ENCODE measurements at regions not wholly inside any gene's neighbourhood (a gene's known extent, or its start where the extent isn't known, plus 50 kb on each side); places are given as distances from the start of the nearest gene placed in this dataset.

DNA sequence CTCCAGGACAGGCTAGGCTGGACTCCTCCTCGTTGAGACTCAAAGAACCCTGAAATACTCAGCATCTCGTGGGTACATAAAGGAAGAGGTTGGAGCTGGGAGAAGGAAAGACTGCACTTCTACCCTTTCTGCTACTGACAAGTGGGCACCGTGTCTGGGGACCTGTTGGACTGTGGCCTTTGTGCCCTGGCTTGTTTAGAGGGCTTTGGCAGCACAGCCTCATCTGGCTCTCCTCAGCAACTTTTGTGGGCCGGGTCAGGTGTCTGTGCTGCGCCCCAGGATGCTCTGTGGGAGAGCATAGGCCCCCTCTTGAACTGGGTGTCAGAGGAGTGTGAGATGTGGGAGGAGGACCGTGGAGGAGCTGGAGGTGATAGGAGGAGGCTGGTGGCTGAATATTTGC is 142.4 kb downstream of the FCRL5 start:
- TF ChIP-seq EZH2 (IDR thresholded peaks at IDR 0.05; ENCODE audit: insufficient read depth, poor library complexity, severe bottlenecking) (no peak), EZH2phosphoT487 (IDR thresholded peaks at IDR 0.05; ENCODE audit: insufficient read depth, low read depth) (no peak)
